Endodermal cell (in vitro differentiated cells): ENCODE measurements at regions not wholly inside any gene's neighbourhood (a gene's known extent, or its start where the extent isn't known, plus 50 kb on each side); places are given as distances from the start of the nearest gene placed in this dataset.

Experiments used
- DNase-seq: peaks from one replicate; pipeline ENCODE4 v3.0.0-alpha.2; 2017
- H3K27ac ChIP-seq: 2 replicates; pipeline ENCODE4 v1.5.1; 2013; ENCODE audit warnings: mild to moderate bottlenecking, low read depth, low read length, moderate library complexity
- H3K27me3 ChIP-seq: 2 replicates; pipeline ENCODE4 v1.6.1; 2013; ENCODE audit warnings: mild to moderate bottlenecking, low read length, moderate library complexity; ENCODE audit not compliant: insufficient read depth, control insufficient read depth, poor library complexity, severe bottlenecking
- H3K36me3 ChIP-seq: 2 replicates; pipeline ENCODE4 v1.7.0; 2013; ENCODE audit warnings: mild to moderate bottlenecking, low read length, moderate library complexity; ENCODE audit not compliant: control insufficient read depth, insufficient read depth
- H3K4me1 ChIP-seq: one replicate; pipeline ENCODE4 v1.7.0; 2013; ENCODE audit warnings: low read length; ENCODE audit not compliant: control insufficient read depth, insufficient read depth
- H3K4me3 ChIP-seq: 2 replicates; pipeline ENCODE4 v1.5.1; 2013; ENCODE audit warnings: mild to moderate bottlenecking, low read length, moderate library complexity
- H3K9ac ChIP-seq: 2 replicates; pipeline ENCODE4 v1.6.1; 2013; ENCODE audit warnings: mild to moderate bottlenecking, low read length, moderate library complexity; ENCODE audit not compliant: poor library complexity, severe bottlenecking; ENCODE audit errors: extremely low read depth
- H3K9me3 ChIP-seq: 2 replicates; pipeline ENCODE4 v1.6.1; 2013; ENCODE audit warnings: mild to moderate bottlenecking, low read length, moderate library complexity; ENCODE audit not compliant: control insufficient read depth
- H3K27ac Mint-ChIP-seq: 2 replicates; pipeline ENCODE4 v1.8.0; 2020; ENCODE audit warnings: mixed read lengths
- H3K27me3 Mint-ChIP-seq: 2 replicates; pipeline ENCODE4 v1.8.0; 2021; ENCODE audit warnings: mild to moderate bottlenecking, mixed read lengths; ENCODE audit not compliant: insufficient read depth
- H3K36me3 Mint-ChIP-seq: 2 replicates; pipeline ENCODE4 v1.8.0; 2020; ENCODE audit warnings: low read depth, mixed read lengths
- H3K4me1 Mint-ChIP-seq: 2 replicates; pipeline ENCODE4 v1.8.0; 2020; ENCODE audit warnings: mixed read lengths
- H3K4me3 Mint-ChIP-seq: 2 replicates; pipeline ENCODE4 v1.8.0; 2020; ENCODE audit warnings: mild to moderate bottlenecking, moderate library complexity, mixed read lengths
- H3K9me3 Mint-ChIP-seq: 2 replicates; pipeline ENCODE4 v1.8.0; 2020; ENCODE audit warnings: mild to moderate bottlenecking, mixed read lengths
- CTCF ChIP-seq: fragments of 200-600 bp; sonication (generic); conservative IDR thresholded peaks from 2 replicates; pipeline ENCODE4 v1.5.0; 2021; ENCODE audit warnings: antibody characterized with exemption, mild to moderate bottlenecking
- WGBS, 2 experiments: methylation state at CpG; one replicate each; pipeline versions ENCODE4 v1.1.5 to v1.1.7; 2013; ENCODE audit warnings: missing lambda C conversion rate in 2 of 2, mixed read lengths in 1 of 2; ENCODE audit not compliant: insufficient coverage in 1 of 2, insufficient read length in 1 of 2; 5-methylcytosine and 5-hydroxymethylcytosine counted together

DNA sequence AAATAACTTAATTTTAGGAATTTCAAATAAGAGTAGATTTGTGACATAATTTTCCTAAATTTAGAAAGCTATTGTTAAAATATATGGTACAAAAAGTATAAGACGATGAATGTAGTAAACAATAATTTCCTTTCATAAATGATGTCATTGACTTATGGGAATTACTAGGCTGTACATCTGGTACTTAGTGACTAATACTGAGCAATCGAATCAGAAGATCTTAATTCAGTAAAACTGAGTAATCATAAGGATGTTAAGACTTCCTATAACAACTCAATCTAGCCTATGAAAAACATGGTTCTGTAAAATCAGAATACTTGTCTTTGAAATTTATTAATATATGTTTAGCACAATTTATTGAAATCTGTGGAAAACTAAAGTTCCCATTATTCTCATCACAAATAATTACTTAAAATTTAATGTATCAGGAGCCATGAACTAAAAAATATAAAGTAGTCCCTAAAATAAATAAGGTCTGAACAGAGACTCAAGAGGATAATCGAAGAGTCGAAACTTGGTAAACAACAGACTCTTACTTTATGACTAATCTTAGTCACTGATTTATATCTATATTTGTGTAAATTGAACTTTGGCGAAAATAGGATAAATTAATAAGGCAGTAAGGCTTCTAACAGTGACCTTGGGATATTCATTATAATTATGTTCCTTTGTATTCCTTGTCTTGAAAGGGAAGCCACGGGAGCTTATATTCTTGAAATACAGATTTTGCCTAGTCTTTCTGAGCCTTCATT is 142.1 kb downstream of the HGF start:
- DNase-seq: no peak
- no peak for TF ChIP-seq CTCF
- WGBS, 2 experiments: 92 to 100% methylated on average over 1 to 6 of the region's 6 CpGs
- H3K36me3 Mint-ChIP-seq: no peaks in the 10 kb centered on the region
- Histone ChIP-seq H3K36me3 (no peaks in the 10 kb centered on the region), H3K4me3 (no peak overlapping the region), H3K9ac (no peak overlapping the region), H3K27ac (no peak overlapping the region), H3K27me3 (no peaks in the 10 kb centered on the region), H3K9me3 (no peaks in the 10 kb centered on the region), H3K4me1 (no peaks in the 10 kb centered on the region)
- no peak overlapping the region for H3K4me3 Mint-ChIP-seq
- H3K27ac Mint-ChIP-seq: no peak overlapping the region
- no peaks in the 10 kb centered on the region for H3K9me3 Mint-ChIP-seq
- no peaks in the 10 kb centered on the region for H3K4me1 Mint-ChIP-seq
- H3K27me3 Mint-ChIP-seq: no peaks in the 10 kb centered on the region

- H3K36me3 ChIP-seq: no peaks in the 10 kb centered on the region
- no peaks in the 10 kb centered on the region for H3K9me3 ChIP-seq
- no peak overlapping the region for H3K9ac ChIP-seq
- no peak overlapping the region for H3K27ac Mint-ChIP-seq
- no peaks in the 10 kb centered on the region for H3K4me1 ChIP-seq
- H3K9me3 Mint-ChIP-seq: no peaks in the 10 kb centered on the region
- no peaks in the 10 kb centered on the region for H3K36me3 Mint-ChIP-seq
- H3K27ac ChIP-seq: no peak overlapping the region
- H3K4me3 Mint-ChIP-seq: no peak overlapping the region
- DNase-seq: no peak
- no peak overlapping the region for H3K4me3 ChIP-seq
- no peaks in the 10 kb centered on the region for H3K27me3 ChIP-seq
- no peaks in the 10 kb centered on the region for H3K4me1 Mint-ChIP-seq
- TF ChIP-seq CTCF: no peak
- no peaks in the 10 kb centered on the region for H3K27me3 Mint-ChIP-seq
- WGBS, 2 experiments: 100% methylated on average over 1 of the region's 1 CpG; no CpG with 5 or more reads in 1 of the 2 experiments
Observed at GRCh38 chr7:81626008-81626407, 143.8 kb downstream of the HGF start.

DNA sequence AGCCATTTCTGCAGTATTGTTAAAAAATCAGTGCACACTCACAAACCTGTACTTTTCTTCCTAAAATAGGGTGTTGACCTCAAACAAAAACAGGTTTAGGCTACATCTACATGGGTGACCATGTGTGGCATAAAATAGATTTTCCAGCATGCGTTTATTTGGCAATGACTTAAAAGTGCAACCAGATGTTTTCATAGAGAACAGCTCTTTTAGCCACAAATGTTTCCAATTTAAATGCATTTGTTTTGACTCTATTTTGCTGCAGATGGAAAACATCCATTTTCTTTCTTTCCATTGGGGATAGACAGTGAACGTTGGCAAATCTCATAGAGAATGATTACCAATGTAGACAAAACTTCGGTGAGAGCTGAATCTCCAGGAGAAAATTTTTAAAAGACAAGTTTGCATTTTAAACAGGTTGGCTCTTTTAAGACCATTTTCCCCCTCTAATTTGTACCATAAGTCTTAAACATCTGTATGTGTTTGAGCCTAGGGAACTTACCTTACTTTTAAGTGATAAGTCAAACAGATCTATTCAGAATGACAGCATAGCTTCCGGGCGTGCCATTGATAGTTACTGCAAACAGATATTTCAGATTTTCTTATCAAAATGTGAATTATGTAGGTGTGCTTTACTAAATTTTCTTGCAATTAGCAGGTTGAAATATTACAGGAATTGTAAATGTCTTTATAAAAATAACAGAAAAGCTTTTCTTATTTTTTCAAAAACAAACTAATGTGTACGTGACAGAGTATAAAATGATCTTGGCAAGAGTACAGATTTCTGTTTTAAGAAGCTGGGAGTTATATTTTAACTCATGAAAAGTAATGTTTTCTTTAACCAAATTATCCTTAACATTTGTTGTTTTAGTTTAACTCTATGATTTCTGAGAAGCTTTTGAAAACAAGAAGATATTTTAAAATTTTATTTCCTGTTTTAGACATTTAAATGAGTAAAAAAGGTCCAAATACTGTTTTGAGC is 144.9 kb downstream of the HGF start:
- no peaks in the 10 kb centered on the region for H3K27me3 ChIP-seq
- H3K9me3 Mint-ChIP-seq: no peaks in the 10 kb centered on the region
- no peaks in the 10 kb centered on the region for H3K4me1 ChIP-seq
- no peaks in the 10 kb centered on the region for H3K9me3 ChIP-seq
- no peak overlapping the region for H3K4me3 ChIP-seq
- H3K27me3 Mint-ChIP-seq: no peaks in the 10 kb centered on the region
- WGBS, 2 experiments: 96 to 97% methylated on average over 4 to 6 of the region's 6 CpGs
- H3K9ac ChIP-seq: no peak overlapping the region
- no peak for TF ChIP-seq CTCF
- no peaks in the 10 kb centered on the region for H3K36me3 Mint-ChIP-seq
- no peak for DNase-seq
- no peak overlapping the region for H3K4me3 Mint-ChIP-seq
- no peaks in the 10 kb centered on the region for H3K36me3 ChIP-seq
- H3K4me1 Mint-ChIP-seq: no peaks in the 10 kb centered on the region
- H3K27ac Mint-ChIP-seq: no peak overlapping the region
- no peak overlapping the region for H3K27ac ChIP-seq
